Kidney (tissue), 13 donors: ENCODE measurements at regions not wholly inside any gene's neighbourhood (a gene's known extent, or its start where the extent isn't known, plus 50 kb on each side); places are given as distances from the start of the nearest gene placed in this dataset.

Source experiments
- DNase-seq, 5 donors: peaks; one replicate each; pipeline ENCODE4 v3.0.0-alpha.2; 2013 to 2020
- FAIRE-seq: peaks from 2 replicates; lab custom pipeline; 2012; peaks lifted over from hg19 to GRCh38; lab: Jason Lieb, UNC
- H3K27ac ChIP-seq, 2 donors: one replicate each; pipeline ENCODE4 v1.7.0; 2013; ENCODE audit warnings: low read depth in 2 of 2, low read length in 2 of 2, inconsistent platforms in 1 of 2
- H3K27me3 ChIP-seq: one replicate; pipeline ENCODE4 v1.7.1; 2013; ENCODE audit warnings: low read length, inconsistent platforms; ENCODE audit not compliant: control insufficient read depth, insufficient read depth
- H3K36me3 ChIP-seq, 3 donors: one replicate each; pipeline versions ENCODE4 v1.7.0 to v1.7.1; 2013; ENCODE audit warnings: low read length in 3 of 3, control low read depth in 1 of 3, inconsistent platforms in 1 of 3; ENCODE audit not compliant: insufficient read depth in 3 of 3, control insufficient read depth in 2 of 3
- H3K4me1 ChIP-seq, 3 donors: one replicate each; pipeline versions ENCODE4 v1.7.0 to v1.7.1; 2013; ENCODE audit warnings: low read length in 3 of 3, inconsistent platforms in 1 of 3, low read depth in 1 of 3; ENCODE audit not compliant: control insufficient read depth in 2 of 3, insufficient read depth in 2 of 3
- H3K4me3 ChIP-seq, 3 donors: one replicate each; pipeline versions ENCODE4 v1.7.0 to v1.8.1; 2013; ENCODE audit warnings: low read length in 3 of 3, control low read depth in 1 of 3, inconsistent platforms in 1 of 3
- H3K9ac ChIP-seq, 3 donors: one replicate each; pipeline versions ENCODE4 v1.7.0 to v1.7.1; 2013; ENCODE audit warnings: low read length in 3 of 3, control low read depth in 1 of 3, inconsistent platforms in 1 of 3
- H3K9me3 ChIP-seq, 3 donors: one replicate each; pipeline versions ENCODE4 v1.7.0 to v1.7.1; 2013; ENCODE audit warnings: low read length in 3 of 3, control low read depth in 1 of 3, inconsistent platforms in 1 of 3; ENCODE audit not compliant: control insufficient read depth in 2 of 3, insufficient read depth in 1 of 3
- CTCF ChIP-seq: IDR thresholded peaks from 3 replicates; pipeline ENCODE4 v1.5.1; 2012; ENCODE audit warnings: mild to moderate bottlenecking, moderate library complexity, borderline replicate concordance; ENCODE audit not compliant: insufficient read depth; ENCODE audit errors: extremely low read depth
- intact Hi-C: fragments of 100-400 bp; cut with DNase I; formaldehyde crosslinking; loops from one replicate; pipeline ENCODE4 v1.11.1; 2022
- donor health status: control.
- donor health status: control.
- donor health status: control.
- donor health status: control.
- donor health status: control.
- donor health status: DM: yes; HTN: yes; CAD: no.
- donor health status: Normal renal cell carcinoma (clear cell type).

- H3K9ac ChIP-seq: no peak overlapping the region
- no peak for DNase-seq
- H3K36me3 ChIP-seq: no peaks in the 10 kb centered on the region
- no peaks in the 10 kb centered on the region for H3K9me3 ChIP-seq
- no peaks in the 10 kb centered on the region for H3K4me1 ChIP-seq
- FAIRE-seq: no peak
- TF ChIP-seq CTCF: no peak
- H3K27me3 ChIP-seq: no peaks in the 10 kb centered on the region
- intact Hi-C loops: no loop called here
- no peak overlapping the region for H3K4me3 ChIP-seq
- no peak overlapping the region for H3K27ac ChIP-seq
These were observed 56.5 kb downstream of the OR2J2 start for GRCh38 chr6:29227235-29227634.

- Histone ChIP-seq H3K27me3 (no peaks in the 10 kb centered on the region), H3K36me3 (no peaks in the 10 kb centered on the region), H3K4me1 (no peaks in the 10 kb centered on the region), H3K27ac (no peak overlapping the region), H3K9me3 (no peaks in the 10 kb centered on the region), H3K9ac (no peak overlapping the region), H3K4me3 (no peak overlapping the region)
- TF ChIP-seq CTCF: no peak
- FAIRE-seq: no peak
- intact Hi-C loops: no loop called here
- DNase-seq: no peak
These were observed 60.0 kb downstream of the OR2J2 start for GRCh38 chr6:29230666-29231065.

GRCh38 chr6:29232725-29233124 is 62.0 kb downstream of the OR2J2 start:
- Histone ChIP-seq H3K4me1 (no peaks in the 10 kb centered on the region), H3K9ac (no peak overlapping the region), H3K4me3 (no peak overlapping the region), H3K27me3 (no peaks in the 10 kb centered on the region), H3K27ac (no peak overlapping the region), H3K36me3 (no peaks in the 10 kb centered on the region), H3K9me3 (no peaks in the 10 kb centered on the region)
- FAIRE-seq: no peak
- DNase-seq: no peak
- intact Hi-C loops: no loop called here
- TF ChIP-seq CTCF: no peak

GRCh38 chr6:29236060-29236459 is 65.4 kb downstream of the OR2J2 start:
- intact Hi-C loops: no loop called here
- no peak for TF ChIP-seq CTCF
- Histone ChIP-seq H3K9ac (no peak overlapping the region), H3K9me3 (no peaks in the 10 kb centered on the region), H3K27me3 (no peaks in the 10 kb centered on the region), H3K4me3 (no peak overlapping the region), H3K27ac (no peak overlapping the region), H3K36me3 (no peaks in the 10 kb centered on the region), H3K4me1 (no peaks in the 10 kb centered on the region)
- DNase-seq (peak in 1 of 5 donors; percentile 1), FAIRE-seq (no peak)
